HCT116 (cell line): ENCODE measurements at regions not wholly inside any gene's neighbourhood (a gene's known extent, or its start where the extent isn't known, plus 50 kb on each side); places are given as distances from the start of the nearest gene placed in this dataset.

ENCODE experiments used
- POLR2A ChIP-seq: IDR thresholded peaks from 2 replicates; pipeline ENCODE4 v1.7.0; 2011; ENCODE audit warnings: borderline replicate concordance; ENCODE audit not compliant: insufficient read depth, insufficient read length; ENCODE audit errors: extremely low read depth
- ZNF274 ChIP-seq: fragments of 200-500 bp; sonication (Bioruptor generic); IDR thresholded peaks from 2 replicates; pipeline ENCODE4 v1.6.1; 2014; ENCODE audit warnings: mild to moderate bottlenecking, low read depth, low read length, inconsistent platforms
- TF ChIP-seq, protein P1 (sequence below), 3 experiments: fragments of 200-600 bp in 1 of 3; sonication (generic) in 1 of 3; IDR thresholded peaks in 2 of 3; conservative IDR thresholded peaks in 1 of 3; 2 replicates each; pipeline ENCODE4 v1.5.1; 2012 to 2017; ENCODE audit warnings: low read depth in 2 of 3, low read length in 2 of 3, antibody characterized with exemption in 1 of 3, borderline replicate concordance in 1 of 3, control low read depth in 1 of 3, mild to moderate bottlenecking in 1 of 3, mixed read lengths in 1 of 3, mixed run types in 1 of 3, moderate library complexity in 1 of 3; ENCODE audit not compliant: insufficient read depth in 1 of 3

DNA sequence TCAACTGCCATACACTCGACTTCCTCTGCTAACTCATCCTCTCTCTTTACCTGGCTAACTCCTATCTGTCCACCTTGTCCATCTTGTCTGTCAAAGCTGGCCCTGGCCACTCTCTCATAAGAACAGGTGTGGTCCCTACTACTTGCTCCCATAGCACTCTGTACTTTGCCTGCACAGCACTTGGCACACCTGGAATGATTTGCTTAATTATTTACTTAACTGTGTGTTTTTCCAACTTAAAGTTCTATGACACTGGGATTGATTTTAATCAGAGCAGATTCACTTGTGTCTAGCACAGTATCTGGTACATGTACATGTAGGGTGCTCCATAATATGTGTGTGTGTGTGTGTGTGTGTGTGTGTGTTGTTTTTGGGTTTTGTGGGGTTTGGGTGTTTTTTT lies 111.6 kb downstream of the ZNF281 start:
- TF ChIP-seq POLR2A (no peak), ZNF274 (no peak)
- TF ChIP-seq, protein P1, sequence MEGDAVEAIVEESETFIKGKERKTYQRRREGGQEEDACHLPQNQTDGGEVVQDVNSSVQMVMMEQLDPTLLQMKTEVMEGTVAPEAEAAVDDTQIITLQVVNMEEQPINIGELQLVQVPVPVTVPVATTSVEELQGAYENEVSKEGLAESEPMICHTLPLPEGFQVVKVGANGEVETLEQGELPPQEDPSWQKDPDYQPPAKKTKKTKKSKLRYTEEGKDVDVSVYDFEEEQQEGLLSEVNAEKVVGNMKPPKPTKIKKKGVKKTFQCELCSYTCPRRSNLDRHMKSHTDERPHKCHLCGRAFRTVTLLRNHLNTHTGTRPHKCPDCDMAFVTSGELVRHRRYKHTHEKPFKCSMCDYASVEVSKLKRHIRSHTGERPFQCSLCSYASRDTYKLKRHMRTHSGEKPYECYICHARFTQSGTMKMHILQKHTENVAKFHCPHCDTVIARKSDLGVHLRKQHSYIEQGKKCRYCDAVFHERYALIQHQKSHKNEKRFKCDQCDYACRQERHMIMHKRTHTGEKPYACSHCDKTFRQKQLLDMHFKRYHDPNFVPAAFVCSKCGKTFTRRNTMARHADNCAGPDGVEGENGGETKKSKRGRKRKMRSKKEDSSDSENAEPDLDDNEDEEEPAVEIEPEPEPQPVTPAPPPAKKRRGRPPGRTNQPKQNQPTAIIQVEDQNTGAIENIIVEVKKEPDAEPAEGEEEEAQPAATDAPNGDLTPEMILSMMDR (IDR thresholded peaks at IDR 0.05 in 2 of 3, conservative IDR thresholded peaks at IDR 0.05 in 1 of 3; ENCODE audit: borderline replicate concordance in 1 of 3, insufficient read depth in 1 of 3, low read depth in 2 of 3, low read length in 2 of 3) = no peak
